Left cardiac atrium (tissue), 4 donors: ENCODE measurements at regions not wholly inside any gene's neighbourhood (a gene's known extent, or its start where the extent isn't known, plus 50 kb on each side); places are given as distances from the start of the nearest gene placed in this dataset.
A peak's percentile ranks its signal among the peaks of the same experiment; 100 is the strongest.
"Not testable (repeated sequence)": the region's sequence is repeated elsewhere in the genome, so short reads cannot be mapped to it uniquely, and the experiment has no call there.

Source experiments
- ATAC-seq, 2 donors: fragments of 200-7000 bp; cut with Tn5 transposase; one replicate each; pipeline ENCODE4 v1.9.1; 2020; ENCODE audit warnings: mild to moderate bottlenecking in 2 of 2, moderate library complexity in 2 of 2
- DNase-seq: peaks from one replicate; pipeline ENCODE4 v3.0.0-alpha.2; 2020
- intact Hi-C, 2 donors: fragments of 100-400 bp; cut with DNase I; formaldehyde crosslinking; loops; one replicate each; pipeline versions ENCODE4 v1.14.1 to v1.15.1; 2022 to 2023
- donor health status: DM: no; HTN: yes; CAD: no.
- donor health status: DM: no; HTN: yes; CAD: no; lungs with severe emphysema.
- donor health status: DM: yes; HTN: yes; CAD: no.
- donor health status: Dilated cardiomyopathy.

- intact Hi-C loops = no loop called here
- no peak for ATAC-seq
- DNase-seq = no peak
These were observed 226.0 kb upstream of the PTGER4 start for GRCh38 chr5:40453689-40454088.

GRCh38 chr5:40452874-40453624 lies 226.7 kb upstream of the PTGER4 start:
- DNase-seq (no peak), ATAC-seq (no peak)
- intact Hi-C loops = no loop called here

- no peak for DNase-seq
- intact Hi-C loops = no loop called here
- ATAC-seq = no peak
These were observed 232.3 kb upstream of the PTGER4 start for GRCh38 chr5:40447438-40447837.

DNA sequence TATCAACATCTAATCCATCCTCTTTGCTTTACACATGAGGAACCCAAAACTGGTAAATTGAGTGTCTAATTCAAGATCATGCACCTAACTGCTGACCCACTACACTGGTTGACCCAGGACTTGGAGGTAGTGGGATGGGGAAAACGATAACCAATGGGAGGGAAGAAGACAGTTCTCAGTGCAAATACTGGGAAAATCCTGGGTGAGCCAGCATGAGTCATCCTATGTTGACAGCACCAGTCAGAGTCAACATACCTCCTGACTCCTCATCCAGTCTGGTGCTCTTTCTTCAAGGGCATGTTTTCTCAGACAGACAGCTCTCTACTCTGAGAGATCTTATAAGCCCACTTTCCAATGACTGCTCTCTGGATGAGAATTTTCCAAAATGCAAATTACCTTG lies 232.8 kb upstream of the PTGER4 start:
- DNase-seq = no peak
- intact Hi-C loops = no loop called here
- ATAC-seq = peak in 1 of 2 donors; percentile 54

DNA sequence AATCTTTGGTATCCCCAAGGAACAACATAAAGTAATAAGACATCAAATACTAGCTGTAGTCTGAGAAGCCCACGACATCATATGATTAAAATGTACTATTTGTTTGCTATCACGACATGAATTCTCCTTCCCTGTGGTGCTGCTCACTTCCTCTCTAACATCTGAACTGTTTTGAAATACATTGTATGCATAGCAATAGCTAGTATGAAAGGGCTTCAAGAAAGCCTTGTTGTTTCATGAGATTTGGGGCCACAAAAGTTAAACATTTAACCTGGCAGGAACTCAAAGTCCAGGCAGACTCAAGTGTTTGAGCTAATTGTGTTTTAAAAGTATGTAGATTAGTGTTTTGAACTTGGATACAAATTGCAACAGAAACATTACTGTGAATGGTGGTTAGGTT lies 237.4 kb upstream of the PTGER4 start:
- ATAC-seq (no peak), DNase-seq (no peak)
- intact Hi-C loops = no loop called here

GRCh38 chr5:40441733-40442132 lies 238.0 kb upstream of the PTGER4 start:
- intact Hi-C loops = no loop called here
- ATAC-seq = no peak
- DNase-seq = no peak

- intact Hi-C loops = no loop called here
- DNase-seq (no peak), ATAC-seq (no peak)
These were observed 239.0 kb upstream of the PTGER4 start for GRCh38 chr5:40440746-40441145.

GRCh38 chr5:40439103-40439502 lies 240.6 kb upstream of the PTGER4 start:
- DNase-seq, intact Hi-C loops, ATAC-seq: not testable (repeated sequence)

GRCh38 chr5:40438646-40439045 lies 241.1 kb upstream of the PTGER4 start:
- DNase-seq, ATAC-seq, intact Hi-C loops: not testable (repeated sequence)

DNA sequence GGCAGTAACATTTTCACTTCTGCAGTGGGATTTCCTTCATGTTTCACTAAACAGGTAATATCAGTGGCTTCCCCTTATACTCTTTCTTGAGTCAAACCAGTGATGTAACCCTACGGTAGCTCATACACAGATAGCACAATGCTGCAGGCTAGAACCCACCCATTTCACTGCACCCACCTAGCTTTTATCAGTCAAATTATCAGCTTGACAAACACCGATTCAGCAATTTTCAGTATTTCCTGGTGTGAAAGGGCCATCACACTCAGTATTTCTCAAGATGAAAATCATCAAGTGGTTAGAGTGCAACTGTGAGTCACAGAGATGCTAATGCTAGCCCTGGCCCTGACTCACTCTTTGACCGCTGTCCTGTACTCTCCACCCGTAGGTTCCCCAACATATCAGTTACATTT lies 242.3 kb upstream of the PTGER4 start:
- intact Hi-C loops = no loop called here
- ATAC-seq = peak in 1 of 2 donors; percentile 47

DNA sequence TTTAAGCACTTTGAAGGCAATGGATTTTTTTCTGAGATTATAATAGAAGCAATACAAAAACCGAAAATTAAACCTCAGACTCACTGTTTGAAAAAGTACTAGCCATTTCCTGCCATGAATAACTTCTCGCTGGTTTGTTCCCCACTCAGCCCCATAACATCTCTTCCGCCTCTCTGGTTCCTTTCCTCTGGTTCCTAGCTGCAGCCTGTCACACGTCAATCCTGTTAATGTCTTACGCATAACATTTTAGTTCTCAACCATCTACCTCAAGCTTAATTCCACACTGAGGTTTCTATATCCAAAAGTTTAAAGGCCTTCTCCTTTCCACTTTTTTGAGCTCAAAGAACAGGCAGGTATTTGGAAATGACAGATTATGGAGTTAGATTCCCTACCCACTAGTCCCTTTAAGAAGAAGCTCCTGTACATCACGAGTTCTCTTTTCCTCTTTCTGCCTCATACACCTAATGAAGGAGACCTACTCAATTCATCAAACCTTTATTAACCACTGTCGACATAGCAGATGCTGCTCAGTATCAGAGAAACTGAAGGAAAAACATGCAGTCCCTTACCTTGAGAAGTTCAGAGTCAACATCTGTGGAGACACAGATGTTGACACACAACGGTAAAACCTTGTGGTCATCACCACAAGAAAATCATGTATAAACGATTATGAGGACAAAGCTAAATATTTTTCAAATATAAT lies 243.0 kb upstream of the PTGER4 start:
- intact Hi-C loops = no loop called here
- ATAC-seq = peak in 1 of 2 donors; percentile 53
- no peak for DNase-seq

More for the DNA sequence above, 242.3 kb upstream of the PTGER4 start:
- no peak for DNase-seq

- intact Hi-C loops, ATAC-seq, DNase-seq: not testable (repeated sequence)
These were observed 244.0 kb upstream of the PTGER4 start for GRCh38 chr5:40435706-40436105.

GRCh38 chr5:40432836-40433235 lies 246.9 kb upstream of the PTGER4 start:
- no peak for ATAC-seq
- intact Hi-C loops = no loop called here
- DNase-seq = no peak

- DNase-seq = no peak
- intact Hi-C loops = no loop called here
- no peak for ATAC-seq
These were observed 248.0 kb upstream of the PTGER4 start for GRCh38 chr5:40431734-40432133.

- ATAC-seq (no peak), DNase-seq (no peak)
- intact Hi-C loops = no loop called here
These were observed 249.5 kb upstream of the PTGER4 start for GRCh38 chr5:40430101-40430710.

- peak; percentile 36 for DNase-seq
- ATAC-seq = peak; percentile 88
- intact Hi-C loops = no loop called here
These were observed 250.2 kb upstream of the PTGER4 start for GRCh38 chr5:40429258-40430100.

GRCh38 chr5:40428815-40429214 lies 250.9 kb upstream of the PTGER4 start:
- DNase-seq (no peak), ATAC-seq (no peak)
- intact Hi-C loops = no loop called here

- ATAC-seq (peak in 1 of 2 donors; percentile 79), DNase-seq (peak; percentile 66)
- intact Hi-C loops = no loop called here
These were observed 251.6 kb upstream of the PTGER4 start for GRCh38 chr5:40428126-40428525.

DNA sequence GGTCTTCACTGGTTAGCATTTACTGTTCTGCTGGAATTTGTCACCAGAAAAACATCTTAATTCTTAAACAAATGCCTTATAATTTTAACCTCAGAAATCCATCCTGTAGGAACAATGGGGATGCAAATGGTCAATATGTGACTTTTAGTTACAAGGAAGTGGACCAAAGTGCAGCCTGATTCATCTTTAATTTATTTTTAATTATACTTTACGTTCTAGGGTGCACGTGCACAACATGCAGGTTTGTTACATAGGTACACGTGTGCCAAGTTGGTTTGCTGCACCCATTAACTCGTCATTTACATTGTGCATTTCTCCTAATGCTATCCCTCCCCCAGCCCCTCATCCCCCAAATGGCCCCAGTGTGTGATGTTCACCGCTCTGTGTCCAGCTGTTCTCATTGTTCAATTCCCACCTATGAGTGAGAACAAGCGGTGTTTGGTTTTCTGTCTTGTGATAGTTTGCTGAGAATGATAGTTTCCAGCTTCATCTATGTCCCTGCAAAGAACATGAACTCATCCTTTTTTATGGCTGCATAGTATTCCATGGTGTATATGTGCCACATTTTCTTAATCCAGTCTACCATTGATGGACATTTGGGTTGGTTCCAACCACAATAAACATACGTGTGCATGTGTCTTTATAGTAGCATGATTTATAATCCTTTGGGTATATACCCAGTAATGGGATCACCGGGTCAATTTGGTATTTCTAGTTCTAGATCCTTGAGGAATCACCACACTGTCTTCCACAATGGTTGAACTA lies 262.5 kb upstream of the PTGER4 start:
- DNase-seq, intact Hi-C loops, ATAC-seq: not testable (repeated sequence)
